Breast epithelium (tissue), 4 donors: ENCODE measurements at regions not wholly inside any gene's neighbourhood (a gene's known extent, or its start where the extent isn't known, plus 50 kb on each side); places are given as distances from the start of the nearest gene placed in this dataset.

Experiments
- DNase-seq, 2 donors: peaks; one replicate each; pipeline ENCODE4 v3.0.0-alpha.2; 2019; ENCODE audit warnings: low spot score in 2 of 2
- H3K27ac ChIP-seq, 2 donors: fragments of 200-600 bp; sonication (generic) in 1 of 2; one replicate each; pipeline ENCODE4 v1.5.1; 2016 to 2019; ENCODE audit warnings: mild to moderate bottlenecking in 1 of 2
- H3K27me3 ChIP-seq, 2 donors: fragments of 200-600 bp; sonication (generic) in 1 of 2; one replicate each; pipeline versions ENCODE4 v1.5.1 to v1.6.0; 2017 to 2019; ENCODE audit warnings: control low read depth in 1 of 2, mild to moderate bottlenecking in 1 of 2
- H3K36me3 ChIP-seq: fragments of 200-600 bp; one replicate; pipeline ENCODE4 v1.5.1; 2019
- H3K4me1 ChIP-seq, 2 donors: fragments of 200-600 bp; sonication (generic); one replicate each; pipeline ENCODE4 v1.5.1; 2016 to 2019; ENCODE audit warnings: control low read depth in 1 of 2
- H3K4me3 ChIP-seq, 3 donors: fragments of 200-600 bp; sonication (generic); 1 replicate in 2 of 3; 2 replicates in 1 of 3; pipeline ENCODE4 v1.5.1; 2016 to 2019; ENCODE audit warnings: mild to moderate bottlenecking in 3 of 3, moderate library complexity in 2 of 3
- H3K9me3 ChIP-seq, 2 donors: fragments of 200-600 bp; sonication (generic) in 1 of 2; one replicate each; pipeline ENCODE4 v1.5.1; 2016 to 2019; ENCODE audit warnings: control low read depth in 1 of 2
- CTCF ChIP-seq, 3 donors: fragments of 450-650 bp; IDR thresholded peaks; one replicate each; pipeline ENCODE4 v1.5.1; 2016 to 2017; ENCODE audit warnings: antibody characterized with exemption in 3 of 3, mild to moderate bottlenecking in 3 of 3, moderate library complexity in 3 of 3
- POLR2A ChIP-seq: fragments of 450-650 bp; IDR thresholded peaks from one replicate; pipeline ENCODE4 v1.6.1; 2016; ENCODE audit warnings: antibody characterized with exemption, mild to moderate bottlenecking, moderate library complexity
- POLR2AphosphoS5 ChIP-seq, 3 donors: sonication (generic); formaldehyde crosslinking; IDR thresholded peaks; one replicate each; pipeline ENCODE4 v1.6.1; 2017; ENCODE audit warnings: antibody characterized with exemption in 3 of 3
- intact Hi-C: fragments of 100-400 bp; cut with DNase I; formaldehyde crosslinking; loops from one replicate; pipeline ENCODE4 v1.15.1; 2023; ENCODE audit warnings: low total_unique reads

GRCh38 chr2:12048550-12048949 lies 302.1 kb downstream of the LPIN1 start:
- H3K27ac ChIP-seq: no peak overlapping the region
- H3K9me3 ChIP-seq: no peaks in the 10 kb centered on the region
- intact Hi-C loops: no loop called here
- H3K4me1 ChIP-seq: no peaks in the 10 kb centered on the region
- no peak for TF ChIP-seq POLR2A
- DNase-seq: no peak
- no peaks in the 10 kb centered on the region for H3K27me3 ChIP-seq
- H3K36me3 ChIP-seq: no peaks in the 10 kb centered on the region
- H3K4me3 ChIP-seq: no peak overlapping the region

- H3K27ac ChIP-seq: no peak overlapping the region
- intact Hi-C loops: no loop called here
- no peaks in the 10 kb centered on the region for H3K9me3 ChIP-seq
- no peaks in the 10 kb centered on the region for H3K27me3 ChIP-seq
- no peak overlapping the region for H3K4me3 ChIP-seq
- TF ChIP-seq POLR2AphosphoS5 (IDR thresholded peaks at IDR 0.05) (no peak), POLR2A (no peak), CTCF (IDR thresholded peaks at IDR 0.05) (no peak)
- no peaks in the 10 kb centered on the region for H3K36me3 ChIP-seq
- no peak for DNase-seq
- H3K4me1 ChIP-seq: no peaks in the 10 kb centered on the region
Measured at GRCh38 chr2:12050396-12050795, 304.0 kb downstream of the LPIN1 start.

DNA sequence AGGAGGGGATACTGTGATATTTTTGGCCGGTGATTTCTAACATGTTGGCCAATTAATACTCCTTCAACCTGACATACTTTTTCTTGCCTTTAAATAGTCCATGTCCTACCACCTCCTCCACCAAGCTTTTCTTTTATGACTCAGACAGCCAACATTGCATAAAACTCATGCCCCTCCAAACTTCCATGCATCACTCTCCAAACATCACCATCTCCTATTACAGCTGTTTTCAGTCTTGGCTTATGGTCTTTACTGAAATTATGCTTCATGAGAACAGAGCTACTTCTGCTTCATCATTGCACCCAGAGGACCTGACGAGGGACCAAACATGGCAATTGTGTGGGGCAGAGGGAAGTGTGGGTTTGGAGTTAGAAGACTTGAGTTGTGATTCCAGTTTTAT lies 305.4 kb downstream of the LPIN1 start:
- H3K36me3 ChIP-seq: no peaks in the 10 kb centered on the region
- H3K27ac ChIP-seq: no peak overlapping the region
- no peak for DNase-seq
- TF ChIP-seq POLR2AphosphoS5 (IDR thresholded peaks at IDR 0.05) (no peak), POLR2A (no peak), CTCF (IDR thresholded peaks at IDR 0.05) (no peak)
- H3K9me3 ChIP-seq: no peaks in the 10 kb centered on the region
- no peaks in the 10 kb centered on the region for H3K4me1 ChIP-seq
- no peak overlapping the region for H3K4me3 ChIP-seq
- intact Hi-C loops: no loop called here
- H3K27me3 ChIP-seq: no peaks in the 10 kb centered on the region

- Histone ChIP-seq H3K27ac (no peak overlapping the region), H3K27me3 (no peaks in the 10 kb centered on the region), H3K36me3 (no peaks in the 10 kb centered on the region), H3K4me1 (no peaks in the 10 kb centered on the region), H3K4me3 (no peak overlapping the region), H3K9me3 (no peaks in the 10 kb centered on the region)
- DNase-seq: no peak
- TF ChIP-seq POLR2AphosphoS5 (IDR thresholded peaks at IDR 0.05): no peak
- TF ChIP-seq POLR2A: no peak
- TF ChIP-seq CTCF (IDR thresholded peaks at IDR 0.05): no peak
- intact Hi-C loops: no loop called here
Measured at GRCh38 chr2:12052796-12053195, 306.4 kb downstream of the LPIN1 start.

GRCh38 chr2:12054956-12055618 lies 308.7 kb downstream of the LPIN1 start:
- H3K4me1 ChIP-seq: no peaks in the 10 kb centered on the region
- no peaks in the 10 kb centered on the region for H3K36me3 ChIP-seq
- no peak for TF ChIP-seq CTCF (IDR thresholded peaks at IDR 0.05)
- no peak for TF ChIP-seq POLR2A
- no peak for TF ChIP-seq POLR2AphosphoS5 (IDR thresholded peaks at IDR 0.05)
- intact Hi-C loops: no loop called here
- H3K27me3 ChIP-seq: no peaks in the 10 kb centered on the region
- no peak for DNase-seq
- H3K27ac ChIP-seq: no peak overlapping the region
- no peak overlapping the region for H3K4me3 ChIP-seq
- H3K9me3 ChIP-seq: no peaks in the 10 kb centered on the region
